ENCODE measurements at regions not wholly inside any gene's neighbourhood (a gene's known extent, or its start where the extent isn't known, plus 50 kb on each side); places are given as distances from the start of the nearest gene placed in this dataset.
"Not testable (repeated sequence)": the region's sequence is repeated elsewhere in the genome, so short reads cannot be mapped to it uniquely, and the experiment has no call there.

GRCh38 chr6:15937602-15938001 lies 191.3 kb upstream of the MYLIP start:
- Histone ChIP-seq H3K27me3 (ENCODE audit: insufficient read depth, low read length) (no peaks in the 10 kb centered on the region), H3K36me3 (ENCODE audit: insufficient read depth, low read length) (no peaks in the 10 kb centered on the region), H2AFZ (ENCODE audit: low read depth, low read length) (no peak overlapping the region), H3K4me3 (ENCODE audit: low read length) (no peak overlapping the region), H3K4me1 (ENCODE audit: insufficient read depth, low read length) (no peaks in the 10 kb centered on the region), H3K9me3 (ENCODE audit: low read length) (no peaks in the 10 kb centered on the region)

GRCh38 chr6:15936503-15936902 lies 192.4 kb upstream of the MYLIP start:
- no peaks in the 10 kb centered on the region for H3K36me3 ChIP-seq (ENCODE audit: insufficient read depth, low read length)

GRCh38 chr6:15935661-15936060 lies 193.2 kb upstream of the MYLIP start:
- no peaks in the 10 kb centered on the region for H3K27me3 ChIP-seq (ENCODE audit: insufficient read depth, low read length)
- no peaks in the 10 kb centered on the region for H3K4me1 ChIP-seq (ENCODE audit: insufficient read depth, low read length)
- no peak overlapping the region for H2AFZ ChIP-seq (ENCODE audit: low read depth, low read length)
- no peaks in the 10 kb centered on the region for H3K9me3 ChIP-seq (ENCODE audit: low read length)
- no peaks in the 10 kb centered on the region for H3K36me3 ChIP-seq (ENCODE audit: insufficient read depth, low read length)
- H3K4me3 ChIP-seq (ENCODE audit: low read length): no peak overlapping the region

More at GRCh38 chr6:15936503-15936902, 192.4 kb upstream of the MYLIP start:
- Histone ChIP-seq H3K27me3 (ENCODE audit: insufficient read depth, low read length) (no peaks in the 10 kb centered on the region), H3K4me3 (ENCODE audit: low read length) (no peak overlapping the region), H3K4me1 (ENCODE audit: insufficient read depth, low read length) (no peaks in the 10 kb centered on the region), H2AFZ (ENCODE audit: low read depth, low read length) (no peak overlapping the region), H3K9me3 (ENCODE audit: low read length) (no peaks in the 10 kb centered on the region)

- not testable (repeated sequence) for H3K27me3 ChIP-seq (ENCODE audit: insufficient read depth, low read length); H2AFZ ChIP-seq (ENCODE audit: low read depth, low read length); H3K4me1 ChIP-seq (ENCODE audit: insufficient read depth, low read length); H3K9me3 ChIP-seq (ENCODE audit: low read length); H3K4me3 ChIP-seq (ENCODE audit: low read length); H3K36me3 ChIP-seq (ENCODE audit: insufficient read depth, low read length)
Measured at GRCh38 chr6:15931697-15932096, 197.2 kb upstream of the MYLIP start.

DNA sequence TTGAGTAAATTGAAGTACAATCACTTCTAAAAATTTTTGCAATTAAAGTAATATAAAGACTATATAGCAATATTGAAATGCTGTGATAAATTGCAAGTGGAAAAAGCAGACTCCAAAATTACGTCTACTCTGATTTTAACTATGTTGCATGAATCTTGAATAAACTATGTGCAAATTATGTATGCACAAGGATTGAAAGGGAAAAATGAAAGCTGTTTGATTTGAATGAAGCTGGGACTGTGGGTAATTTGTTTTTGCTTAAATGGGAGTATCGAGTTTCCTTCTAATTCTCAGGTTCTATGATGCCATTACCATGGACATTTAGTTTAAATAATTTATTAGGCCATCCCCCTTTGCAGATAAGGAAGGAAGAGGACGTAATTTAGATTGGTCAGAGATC lies 198.7 kb upstream of the MYLIP start:
- Histone ChIP-seq H2AFZ (ENCODE audit: low read depth, low read length) (no peak overlapping the region), H3K36me3 (ENCODE audit: insufficient read depth, low read length) (no peaks in the 10 kb centered on the region), H3K4me1 (ENCODE audit: insufficient read depth, low read length) (no peaks in the 10 kb centered on the region), H3K4me3 (ENCODE audit: low read length) (no peak overlapping the region), H3K9me3 (ENCODE audit: low read length) (no peaks in the 10 kb centered on the region), H3K27me3 (ENCODE audit: insufficient read depth, low read length) (no peaks in the 10 kb centered on the region)

DNA sequence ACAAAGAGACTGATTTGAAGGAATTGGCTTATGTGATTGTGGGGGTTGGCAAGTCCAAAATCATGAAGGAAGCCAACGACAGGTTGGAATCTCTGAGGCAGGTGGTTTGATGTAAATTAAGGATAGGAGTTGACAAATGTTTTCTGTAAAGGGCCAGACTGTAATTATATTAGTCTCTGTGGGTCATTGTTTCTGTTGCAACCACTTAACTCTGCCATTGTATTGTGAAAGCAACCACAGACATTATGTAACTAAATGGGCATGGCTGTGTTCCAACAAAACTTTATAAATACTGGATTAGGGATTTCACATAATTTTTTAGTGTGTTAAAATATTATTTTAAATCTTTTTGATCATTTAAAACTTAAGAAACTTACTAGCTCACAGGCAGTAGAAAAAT lies 199.2 kb upstream of the MYLIP start:
- no peak overlapping the region for H2AFZ ChIP-seq (ENCODE audit: low read depth, low read length)
- no peaks in the 10 kb centered on the region for H3K9me3 ChIP-seq (ENCODE audit: low read length)
- no peaks in the 10 kb centered on the region for H3K4me1 ChIP-seq (ENCODE audit: insufficient read depth, low read length)
- H3K27me3 ChIP-seq (ENCODE audit: insufficient read depth, low read length): no peaks in the 10 kb centered on the region
- no peak overlapping the region for H3K4me3 ChIP-seq (ENCODE audit: low read length)
- H3K36me3 ChIP-seq (ENCODE audit: insufficient read depth, low read length): no peaks in the 10 kb centered on the region

GRCh38 chr6:15927531-15928225 lies 201.2 kb upstream of the MYLIP start:
- no peaks in the 10 kb centered on the region for H3K27me3 ChIP-seq (ENCODE audit: insufficient read depth, low read length)
- H3K9me3 ChIP-seq (ENCODE audit: low read length): no peaks in the 10 kb centered on the region
- no peak overlapping the region for H2AFZ ChIP-seq (ENCODE audit: low read depth, low read length)
- no peak overlapping the region for H3K4me3 ChIP-seq (ENCODE audit: low read length)
- no peaks in the 10 kb centered on the region for H3K4me1 ChIP-seq (ENCODE audit: insufficient read depth, low read length)
- no peaks in the 10 kb centered on the region for H3K36me3 ChIP-seq (ENCODE audit: insufficient read depth, low read length)

DNA sequence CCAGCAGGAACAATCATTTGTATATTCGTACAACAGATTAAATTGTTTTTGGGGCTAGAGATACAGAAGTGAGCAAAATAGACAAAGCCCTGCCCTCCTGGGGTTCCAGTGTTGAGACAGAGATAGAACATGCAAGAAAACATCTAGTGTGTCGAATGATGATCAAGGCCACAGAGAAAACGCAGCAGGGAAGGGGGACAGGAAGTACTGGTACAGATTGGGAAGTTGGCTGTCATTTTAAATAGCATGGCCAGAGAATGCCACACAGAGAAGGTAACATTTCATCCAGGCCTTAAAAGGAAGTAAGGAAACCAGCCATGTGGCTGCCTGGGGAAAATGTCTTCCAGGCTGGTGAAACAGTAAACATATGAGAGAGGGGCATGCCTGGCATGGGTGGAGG lies 202.6 kb upstream of the MYLIP start:
- Histone ChIP-seq H3K27me3 (ENCODE audit: insufficient read depth, low read length) (no peaks in the 10 kb centered on the region), H3K9me3 (ENCODE audit: low read length) (no peaks in the 10 kb centered on the region), H3K4me1 (ENCODE audit: insufficient read depth, low read length) (no peaks in the 10 kb centered on the region), H3K4me3 (ENCODE audit: low read length) (no peak overlapping the region), H2AFZ (ENCODE audit: low read depth, low read length) (no peak overlapping the region), H3K36me3 (ENCODE audit: insufficient read depth, low read length) (no peaks in the 10 kb centered on the region)

DNA sequence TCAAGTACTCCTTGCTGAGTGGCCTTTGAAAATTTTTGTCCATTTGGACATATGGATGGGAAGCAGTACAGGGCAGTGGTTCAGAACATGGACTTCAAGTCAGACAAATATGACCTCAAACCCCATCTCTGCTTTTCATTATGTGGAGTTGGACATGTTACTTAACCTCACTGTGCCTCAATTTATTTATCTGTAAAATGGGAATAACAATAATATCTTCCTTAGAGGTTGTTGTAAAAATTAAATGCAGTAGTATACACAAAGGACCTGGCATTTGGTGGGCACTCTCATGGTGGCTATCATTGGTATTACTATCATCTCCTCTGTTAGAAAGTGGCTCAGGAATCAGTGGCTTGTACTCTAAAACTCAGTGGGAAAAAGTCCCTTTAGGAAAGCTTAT lies 204.0 kb upstream of the MYLIP start:
- Histone ChIP-seq H3K27me3 (ENCODE audit: insufficient read depth, low read length) (no peaks in the 10 kb centered on the region), H3K4me1 (ENCODE audit: insufficient read depth, low read length) (no peaks in the 10 kb centered on the region), H3K36me3 (ENCODE audit: insufficient read depth, low read length) (no peaks in the 10 kb centered on the region), H2AFZ (ENCODE audit: low read depth, low read length) (no peak overlapping the region), H3K4me3 (ENCODE audit: low read length) (no peak overlapping the region), H3K9me3 (ENCODE audit: low read length) (no peaks in the 10 kb centered on the region)

- Histone ChIP-seq H2AFZ (ENCODE audit: low read depth, low read length) (no peak overlapping the region), H3K36me3 (ENCODE audit: insufficient read depth, low read length) (no peaks in the 10 kb centered on the region), H3K4me3 (ENCODE audit: low read length) (no peak overlapping the region), H3K27me3 (ENCODE audit: insufficient read depth, low read length) (no peaks in the 10 kb centered on the region), H3K4me1 (ENCODE audit: insufficient read depth, low read length) (no peaks in the 10 kb centered on the region), H3K9me3 (ENCODE audit: low read length) (no peaks in the 10 kb centered on the region)
Measured at GRCh38 chr6:15922510-15923250, 206.2 kb upstream of the MYLIP start.

DNA sequence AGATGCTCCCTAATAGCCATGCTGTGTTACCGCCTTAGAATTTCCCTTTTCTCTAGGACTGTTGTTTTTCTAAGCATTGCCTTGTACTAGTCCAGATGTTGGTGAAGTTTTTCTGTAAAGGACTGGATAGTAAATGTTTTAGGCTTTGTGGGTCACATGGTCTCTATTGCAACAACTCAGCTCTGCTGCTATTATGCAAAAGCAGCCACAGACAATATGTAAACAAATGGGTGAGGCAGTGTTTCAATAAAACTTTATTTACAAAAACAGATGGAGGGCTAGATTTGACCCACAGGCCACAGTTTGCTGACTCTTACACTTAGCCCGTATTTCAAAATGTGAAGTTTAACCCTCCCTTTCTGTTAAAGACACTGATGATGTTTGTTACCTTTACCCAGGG lies 207.6 kb upstream of the MYLIP start:
- Histone ChIP-seq H3K9me3 (ENCODE audit: low read length) (no peaks in the 10 kb centered on the region), H3K27me3 (ENCODE audit: insufficient read depth, low read length) (no peaks in the 10 kb centered on the region), H3K36me3 (ENCODE audit: insufficient read depth, low read length) (no peaks in the 10 kb centered on the region), H2AFZ (ENCODE audit: low read depth, low read length) (no peak overlapping the region), H3K4me3 (ENCODE audit: low read length) (no peak overlapping the region), H3K4me1 (ENCODE audit: insufficient read depth, low read length) (no peaks in the 10 kb centered on the region)

DNA sequence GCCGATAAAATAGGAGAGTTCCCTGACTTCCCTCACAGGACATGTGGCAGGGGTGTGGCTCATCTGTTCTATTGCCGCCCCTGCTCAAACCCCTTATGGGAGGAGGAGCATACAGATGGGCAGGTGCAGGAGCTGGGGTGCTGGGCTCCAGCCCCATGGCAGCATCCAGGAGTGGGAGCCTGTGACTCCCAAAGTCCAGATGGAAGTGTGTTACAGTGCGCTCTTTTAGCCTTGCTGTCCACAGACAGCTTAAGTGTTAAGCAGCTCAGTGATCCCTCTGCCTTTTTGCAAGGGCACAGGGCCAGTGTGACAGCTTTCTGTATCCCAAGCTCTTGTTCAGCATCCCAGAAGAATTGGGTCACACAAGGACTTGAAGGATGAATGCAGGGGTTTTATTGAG lies 212.3 kb upstream of the MYLIP start:
- H3K36me3 ChIP-seq (ENCODE audit: insufficient read depth, low read length): no peaks in the 10 kb centered on the region
- no peaks in the 10 kb centered on the region for H3K27me3 ChIP-seq (ENCODE audit: insufficient read depth, low read length)
- no peak overlapping the region for H2AFZ ChIP-seq (ENCODE audit: low read depth, low read length)
- no peak overlapping the region for H3K4me3 ChIP-seq (ENCODE audit: low read length)
- H3K4me1 ChIP-seq (ENCODE audit: insufficient read depth, low read length): no peaks in the 10 kb centered on the region
- no peaks in the 10 kb centered on the region for H3K9me3 ChIP-seq (ENCODE audit: low read length)

DNA sequence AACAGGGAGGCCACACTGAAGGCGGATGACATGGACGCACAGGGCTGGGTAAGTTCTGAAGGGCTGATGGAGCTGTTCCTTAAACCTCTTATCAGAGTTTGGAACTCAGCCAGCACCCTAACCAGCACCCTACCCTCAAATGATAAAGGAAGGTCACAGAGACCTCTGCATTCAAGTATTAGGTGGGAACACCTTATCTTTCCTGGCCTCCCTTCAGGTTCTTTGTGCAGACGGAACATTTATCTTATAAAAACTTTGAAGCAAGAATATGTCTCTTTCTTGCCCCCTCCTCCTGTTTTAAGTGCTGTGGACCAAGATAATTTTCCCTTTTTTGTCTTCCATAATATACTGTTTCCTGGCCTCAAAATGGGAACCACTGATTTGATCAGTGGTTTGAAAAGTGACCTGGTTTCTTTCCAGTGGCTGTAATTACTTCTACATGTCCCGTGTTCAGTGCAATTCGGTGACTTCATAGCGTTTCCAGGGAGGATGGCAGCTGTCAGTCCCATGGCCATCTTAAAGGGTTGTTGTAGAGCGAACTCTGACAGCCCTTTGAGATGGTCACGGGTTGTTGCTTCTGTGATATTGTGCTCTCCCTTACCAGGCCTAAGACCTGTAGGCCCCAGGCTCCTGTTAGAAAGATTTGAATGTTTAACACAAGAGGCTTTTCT lies 213.2 kb upstream of the MYLIP start:
- no peak overlapping the region for H3K4me3 ChIP-seq (ENCODE audit: low read length)
- no peaks in the 10 kb centered on the region for H3K4me1 ChIP-seq (ENCODE audit: insufficient read depth, low read length)
- no peak overlapping the region for H2AFZ ChIP-seq (ENCODE audit: low read depth, low read length)
- H3K36me3 ChIP-seq (ENCODE audit: insufficient read depth, low read length): no peaks in the 10 kb centered on the region
- no peaks in the 10 kb centered on the region for H3K9me3 ChIP-seq (ENCODE audit: low read length)
- H3K27me3 ChIP-seq (ENCODE audit: insufficient read depth, low read length): no peaks in the 10 kb centered on the region

Measured in neuron (in vitro differentiated cells).